NT2/D1 (cell line): ENCODE measurements at regions not wholly inside any gene's neighbourhood (a gene's known extent, or its start where the extent isn't known, plus 50 kb on each side); places are given as distances from the start of the nearest gene placed in this dataset.

Source experiments
- DNase-seq: peaks from one replicate; pipeline ENCODE4 v3.0.0-alpha.2; 2011; ENCODE audit warnings: low read depth, low spot score
- H3K27me3 ChIP-seq: 2 replicates; pipeline ENCODE4 v1.6.0; 2011; ENCODE audit warnings: mild to moderate bottlenecking; ENCODE audit not compliant: insufficient read length, insufficient read depth
- H3K36me3 ChIP-seq: 2 replicates; pipeline ENCODE4 v1.6.1; 2011; ENCODE audit warnings: mild to moderate bottlenecking, low read length, mixed read lengths; ENCODE audit not compliant: insufficient read depth, insufficient read length
- H3K4me1 ChIP-seq: 2 replicates; pipeline ENCODE4 v1.5.1; 2011; ENCODE audit not compliant: insufficient read depth, insufficient read length
- H3K4me3 ChIP-seq: 2 replicates; pipeline ENCODE4 v1.5.1; 2011; ENCODE audit warnings: low read depth; ENCODE audit not compliant: insufficient read length
- H3K9ac ChIP-seq: 2 replicates; pipeline ENCODE4 v1.6.0; 2011; ENCODE audit warnings: low read depth; ENCODE audit not compliant: insufficient read length
- H3K9me3 ChIP-seq: 2 replicates; pipeline ENCODE4 v1.5.1; 2011; ENCODE audit warnings: mild to moderate bottlenecking, low read length; ENCODE audit not compliant: insufficient read depth
- SUZ12 ChIP-seq: IDR thresholded peaks from 2 replicates; pipeline ENCODE4 v1.6.1; 2011; ENCODE audit not compliant: insufficient read length, insufficient read depth; ENCODE audit errors: extremely low read depth
- YY1 ChIP-seq: IDR thresholded peaks from 2 replicates; pipeline ENCODE4 v1.6.1; 2011; ENCODE audit not compliant: insufficient read length, insufficient read depth
- ZNF274 ChIP-seq: IDR thresholded peaks from 2 replicates; pipeline ENCODE4 v1.6.1; 2011; ENCODE audit warnings: mild to moderate bottlenecking, low read depth, low read length

DNA sequence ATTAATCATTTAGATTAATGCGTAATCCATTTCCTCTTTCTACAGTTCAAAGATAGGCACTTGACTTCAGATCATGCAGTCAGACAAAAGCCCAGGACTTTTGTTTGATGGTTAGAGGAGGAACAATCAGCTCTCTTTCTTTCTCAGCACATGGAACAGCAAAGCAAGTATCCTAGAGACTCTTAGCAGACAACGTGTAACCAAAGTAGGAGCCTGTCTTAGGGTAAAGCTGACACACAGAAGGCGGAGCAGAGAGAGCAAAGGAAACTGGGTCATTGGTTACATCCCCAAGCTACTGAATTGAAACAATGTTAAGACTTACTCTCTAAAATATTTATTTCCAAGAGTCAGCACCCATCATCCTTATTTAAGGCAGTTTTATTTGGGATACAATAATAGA lies 110.0 kb upstream of the HES1 start:
- H3K9ac ChIP-seq, result no peak overlapping the region
- TF ChIP-seq YY1 (no peak), SUZ12 (no peak), ZNF274 (no peak)
- H3K27me3 ChIP-seq, result peaks cover 8% of the 10 kb centered on the region
- no peaks in the 10 kb centered on the region for H3K36me3 ChIP-seq
- DNase-seq, result no peak
- H3K4me3 ChIP-seq, result no peak overlapping the region
- H3K9me3 ChIP-seq, result peaks cover 5% of the 10 kb centered on the region; the same call in 1 of the 2 replicates
- no peaks in the 10 kb centered on the region for H3K4me1 ChIP-seq

- TF ChIP-seq ZNF274, result no peak
- no peak for TF ChIP-seq YY1
- no peak for TF ChIP-seq SUZ12
- H3K4me1 ChIP-seq, result peaks cover 7% of the 10 kb centered on the region
- no peak for DNase-seq
- no peak overlapping the region for H3K9ac ChIP-seq
- no peak overlapping the region for H3K4me3 ChIP-seq
- H3K27me3 ChIP-seq, result peaks cover 8% of the 10 kb centered on the region
- peaks cover 5% of the 10 kb centered on the region; the same call in 1 of the 2 replicates for H3K9me3 ChIP-seq
- H3K36me3 ChIP-seq, result no peaks in the 10 kb centered on the region
These were observed 107.4 kb upstream of the HES1 start for GRCh38 chr3:194028434-194029004.

DNA sequence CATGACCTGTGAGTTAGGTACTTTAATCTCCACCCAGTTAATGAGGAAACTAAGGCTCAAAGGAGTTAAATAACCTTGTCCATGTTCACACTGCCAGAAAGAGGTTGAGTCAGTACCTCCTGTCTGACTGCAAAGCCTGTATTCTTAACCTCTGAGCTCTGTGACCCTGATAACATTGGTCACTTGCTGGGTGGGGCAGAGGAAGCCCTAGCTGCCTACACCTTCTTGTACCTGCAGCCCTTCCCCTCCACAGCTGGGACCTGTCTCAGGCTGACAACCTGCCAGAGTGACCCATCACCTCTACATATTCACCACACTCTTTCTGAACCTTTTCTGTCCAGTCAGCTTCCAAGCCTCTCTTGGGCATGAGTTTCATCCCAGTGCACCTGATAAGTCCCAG lies 106.1 kb upstream of the HES1 start:
- H3K9ac ChIP-seq, result no peak overlapping the region
- TF ChIP-seq ZNF274 (no peak), SUZ12 (no peak), YY1 (no peak)
- no peaks in the 10 kb centered on the region for H3K36me3 ChIP-seq
- no peak for DNase-seq
- H3K4me1 ChIP-seq, result peaks cover 11% of the 10 kb centered on the region
- H3K4me3 ChIP-seq, result no peak overlapping the region
- H3K27me3 ChIP-seq, result peaks cover 15% of the 10 kb centered on the region
- H3K9me3 ChIP-seq, result peaks cover 5% of the 10 kb centered on the region; the same call in 1 of the 2 replicates

DNA sequence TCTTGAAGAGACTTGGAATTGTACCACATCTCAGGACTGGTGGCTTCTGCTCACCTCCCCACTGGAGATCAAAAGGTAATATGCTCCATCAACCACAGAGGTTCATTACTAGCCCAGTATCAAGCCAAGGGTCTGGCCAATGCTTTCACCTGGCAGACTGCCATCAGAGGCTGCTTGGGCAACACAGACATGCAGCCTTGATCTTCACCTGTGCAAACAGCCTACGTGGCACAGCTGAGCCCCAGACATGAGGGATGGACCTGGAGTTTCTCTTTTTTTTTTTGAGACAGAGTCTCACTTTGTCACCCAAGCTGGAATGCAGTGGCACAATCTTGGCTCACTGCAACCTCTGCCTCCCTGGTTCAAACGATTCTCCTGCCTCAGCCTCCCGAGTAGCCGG lies 105.6 kb upstream of the HES1 start:
- H3K36me3 ChIP-seq, result no peaks in the 10 kb centered on the region
- H3K4me3 ChIP-seq, result no peak overlapping the region
- peaks cover 20% of the 10 kb centered on the region for H3K27me3 ChIP-seq
- no peak for DNase-seq
- TF ChIP-seq YY1 (no peak), SUZ12 (no peak), ZNF274 (no peak)
- no peak overlapping the region for H3K9ac ChIP-seq
- peaks cover 5% of the 10 kb centered on the region; the same call in 1 of the 2 replicates for H3K9me3 ChIP-seq
- H3K4me1 ChIP-seq, result peaks cover 11% of the 10 kb centered on the region

GRCh38 chr3:194031349-194031748 lies 104.6 kb upstream of the HES1 start:
- no peak for TF ChIP-seq YY1
- TF ChIP-seq SUZ12, result no peak
- no peak overlapping the region for H3K4me3 ChIP-seq
- peaks cover 11% of the 10 kb centered on the region for H3K4me1 ChIP-seq
- H3K9me3 ChIP-seq, result peaks cover 5% of the 10 kb centered on the region; the same call in 1 of the 2 replicates
- H3K9ac ChIP-seq, result no peak overlapping the region
- DNase-seq, result no peak
- H3K36me3 ChIP-seq, result no peaks in the 10 kb centered on the region
- peaks cover 21% of the 10 kb centered on the region for H3K27me3 ChIP-seq

GRCh38 chr3:194031867-194032635 lies 103.9 kb upstream of the HES1 start:
- H3K4me1 ChIP-seq, result peaks cover 11% of the 10 kb centered on the region
- H3K27me3 ChIP-seq, result peaks cover 27% of the 10 kb centered on the region
- no peaks in the 10 kb centered on the region for H3K36me3 ChIP-seq
- TF ChIP-seq ZNF274 (no peak), SUZ12 (no peak), YY1 (no peak)
- H3K9ac ChIP-seq, result no peak overlapping the region
- H3K9me3 ChIP-seq, result peaks cover 5% of the 10 kb centered on the region; the same call in 1 of the 2 replicates
- H3K4me3 ChIP-seq, result no peak overlapping the region
- no peak for DNase-seq

- H3K36me3 ChIP-seq, result no peaks in the 10 kb centered on the region
- H3K27me3 ChIP-seq, result peaks cover 27% of the 10 kb centered on the region
- no peak overlapping the region for H3K4me3 ChIP-seq
- H3K9ac ChIP-seq, result no peak overlapping the region
- H3K4me1 ChIP-seq, result peaks cover 11% of the 10 kb centered on the region
- TF ChIP-seq ZNF274 (no peak), SUZ12 (no peak), YY1 (no peak)
- peaks cover 5% of the 10 kb centered on the region; the same call in 1 of the 2 replicates for H3K9me3 ChIP-seq
- no peak for DNase-seq
These were observed 103.0 kb upstream of the HES1 start for GRCh38 chr3:194032828-194033435.
